Stimulated activated naive B cell treated with anti-CD40 and anti-IgM and Interleukin-4, amounts not matched to agents 10 μg/mL and 1 μg/mL and 100 μg/mL, for 72 hours (primary cell): ENCODE measurements at regions not wholly inside any gene's neighbourhood (a gene's known extent, or its start where the extent isn't known, plus 50 kb on each side); places are given as distances from the start of the nearest gene placed in this dataset.

ENCODE experiments used
- ATAC-seq, 2 donors: fragments of 150-1000 bp; cut with Tn5 transposase; replicated peaks; 2 replicates each; pipeline ENCODE4 v1.10.0; 2021; ENCODE audit warnings: moderate library complexity in 1 of 2
- DNase-seq: peaks from one replicate; pipeline ENCODE4 v3.0.0; 2021
- H3K27ac Mint-ChIP-seq: one replicate; pipeline ENCODE4 v1.8.0; 2022; ENCODE audit warnings: mild to moderate bottlenecking, mixed read lengths
- H3K27me3 Mint-ChIP-seq, 2 donors: one replicate each; pipeline ENCODE4 v1.8.0; 2022; ENCODE audit warnings: mixed read lengths in 2 of 2
- H3K36me3 Mint-ChIP-seq, 2 donors: one replicate each; pipeline ENCODE4 v1.8.0; 2022; ENCODE audit warnings: mixed read lengths in 2 of 2, mild to moderate bottlenecking in 1 of 2
- H3K4me1 Mint-ChIP-seq, 2 donors: one replicate each; pipeline ENCODE4 v1.8.0; 2022; ENCODE audit warnings: mixed read lengths in 2 of 2, mild to moderate bottlenecking in 1 of 2
- H3K4me3 Mint-ChIP-seq, 2 donors: one replicate each; pipeline ENCODE4 v1.8.0; 2022; ENCODE audit warnings: mild to moderate bottlenecking in 2 of 2, mixed read lengths in 2 of 2, moderate library complexity in 1 of 2
- H3K9me3 Mint-ChIP-seq, 2 donors: one replicate each; pipeline ENCODE4 v1.8.0; 2022; ENCODE audit warnings: mixed read lengths in 2 of 2, mild to moderate bottlenecking in 1 of 2

DNA sequence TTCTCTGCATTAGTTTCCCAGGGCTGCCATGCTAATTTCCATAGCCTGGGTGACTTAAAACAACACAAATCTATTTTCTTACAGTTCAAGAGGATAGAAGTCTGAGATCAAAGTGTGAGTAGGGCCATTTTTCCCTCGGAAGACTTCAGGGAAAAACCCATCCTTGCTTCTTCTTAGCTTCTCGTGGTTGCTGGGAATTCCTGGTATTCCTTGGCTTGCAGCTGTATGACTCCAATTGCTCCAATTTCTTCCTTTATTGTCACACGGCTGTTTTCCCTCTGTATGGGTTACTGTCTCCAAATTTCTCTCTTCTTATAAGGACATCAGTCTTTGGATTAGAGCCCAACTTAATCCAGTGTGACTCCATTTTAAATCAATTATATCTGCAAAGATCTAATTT, 128.4 kb upstream of the JAG1 start:
- no peak for DNase-seq
- no peaks in the 10 kb centered on the region for H3K4me1 Mint-ChIP-seq
- H3K27me3 Mint-ChIP-seq, result peaks cover 0 to 5% of the 10 kb centered on the region in 2 donors
- no peak for ATAC-seq
- peaks cover 0 to 3% of the 10 kb centered on the region in 2 donors for H3K9me3 Mint-ChIP-seq
- H3K4me3 Mint-ChIP-seq, result no peak overlapping the region
- no peak overlapping the region for H3K27ac Mint-ChIP-seq
- no peaks in the 10 kb centered on the region for H3K36me3 Mint-ChIP-seq

- Mint-ChIP-seq H3K9me3 (peaks cover 4 to 7% of the 10 kb centered on the region in 2 donors), H3K4me3 (no peak overlapping the region), H3K36me3 (no peaks in the 10 kb centered on the region), H3K4me1 (no peaks in the 10 kb centered on the region), H3K27me3 (peaks cover 0 to 5% of the 10 kb centered on the region in 2 donors), H3K27ac (no peak overlapping the region)
- DNase-seq (no peak), ATAC-seq (no peak)
Measured at GRCh38 chr20:10805764-10806163, 132.0 kb upstream of the JAG1 start.

- DNase-seq, result no peak
- H3K4me1 Mint-ChIP-seq, result no peaks in the 10 kb centered on the region
- no peaks in the 10 kb centered on the region for H3K36me3 Mint-ChIP-seq
- H3K4me3 Mint-ChIP-seq, result no peak overlapping the region
- peaks cover 0 to 5% of the 10 kb centered on the region in 2 donors for H3K27me3 Mint-ChIP-seq
- ATAC-seq, result no peak
- H3K27ac Mint-ChIP-seq, result no peak overlapping the region
- H3K9me3 Mint-ChIP-seq, result peaks cover 4 to 7% of the 10 kb centered on the region in 2 donors
Measured at GRCh38 chr20:10806539-10806938, 132.7 kb upstream of the JAG1 start.

- Mint-ChIP-seq H3K9me3 (peaks cover 4 to 8% of the 10 kb centered on the region in 2 donors), H3K4me1 (no peaks in the 10 kb centered on the region), H3K27me3 (peaks cover 0 to 5% of the 10 kb centered on the region in 2 donors), H3K4me3 (no peak overlapping the region), H3K36me3 (no peaks in the 10 kb centered on the region), H3K27ac (no peak overlapping the region)
- no peak for DNase-seq
- ATAC-seq, result no peak
Measured at GRCh38 chr20:10807013-10807412, 133.2 kb upstream of the JAG1 start.

- DNase-seq (no peak), ATAC-seq (no peak)
- no peaks in the 10 kb centered on the region for H3K36me3 Mint-ChIP-seq
- no peaks in the 10 kb centered on the region for H3K27me3 Mint-ChIP-seq
- H3K27ac Mint-ChIP-seq, result no peak overlapping the region
- H3K9me3 Mint-ChIP-seq, result peaks cover 3 to 13% of the 10 kb centered on the region in 2 donors
- no peaks in the 10 kb centered on the region for H3K4me1 Mint-ChIP-seq
- H3K4me3 Mint-ChIP-seq, result no peak overlapping the region
Measured at GRCh38 chr20:10812759-10813327, 139.0 kb upstream of the JAG1 start.

DNA sequence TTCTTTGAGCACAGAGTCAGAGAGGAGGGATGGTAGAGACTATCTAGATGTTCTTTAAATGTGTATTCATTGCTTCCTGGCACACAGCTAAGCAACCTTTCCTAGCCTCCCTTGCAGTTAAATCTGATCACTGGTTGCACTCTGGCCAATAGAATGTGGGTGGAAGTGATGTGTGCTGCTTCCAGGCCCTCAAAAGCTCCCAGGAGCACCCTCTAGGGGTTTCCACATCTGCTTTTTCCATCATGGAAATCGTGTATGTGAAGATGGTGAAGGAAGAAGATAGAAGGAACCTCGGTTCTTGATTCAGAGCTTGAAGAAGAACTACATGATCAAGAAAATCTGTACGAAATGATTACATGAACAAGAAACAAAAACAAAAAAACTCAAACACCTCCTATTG, 149.8 kb upstream of the JAG1 start:
- peaks cover 6 to 8% of the 10 kb centered on the region in 2 donors for H3K9me3 Mint-ChIP-seq
- H3K27ac Mint-ChIP-seq, result no peak overlapping the region
- no peaks in the 10 kb centered on the region for H3K27me3 Mint-ChIP-seq
- ATAC-seq (no peak), DNase-seq (no peak)
- H3K36me3 Mint-ChIP-seq, result no peaks in the 10 kb centered on the region
- no peak overlapping the region for H3K4me3 Mint-ChIP-seq
- no peaks in the 10 kb centered on the region for H3K4me1 Mint-ChIP-seq

DNA sequence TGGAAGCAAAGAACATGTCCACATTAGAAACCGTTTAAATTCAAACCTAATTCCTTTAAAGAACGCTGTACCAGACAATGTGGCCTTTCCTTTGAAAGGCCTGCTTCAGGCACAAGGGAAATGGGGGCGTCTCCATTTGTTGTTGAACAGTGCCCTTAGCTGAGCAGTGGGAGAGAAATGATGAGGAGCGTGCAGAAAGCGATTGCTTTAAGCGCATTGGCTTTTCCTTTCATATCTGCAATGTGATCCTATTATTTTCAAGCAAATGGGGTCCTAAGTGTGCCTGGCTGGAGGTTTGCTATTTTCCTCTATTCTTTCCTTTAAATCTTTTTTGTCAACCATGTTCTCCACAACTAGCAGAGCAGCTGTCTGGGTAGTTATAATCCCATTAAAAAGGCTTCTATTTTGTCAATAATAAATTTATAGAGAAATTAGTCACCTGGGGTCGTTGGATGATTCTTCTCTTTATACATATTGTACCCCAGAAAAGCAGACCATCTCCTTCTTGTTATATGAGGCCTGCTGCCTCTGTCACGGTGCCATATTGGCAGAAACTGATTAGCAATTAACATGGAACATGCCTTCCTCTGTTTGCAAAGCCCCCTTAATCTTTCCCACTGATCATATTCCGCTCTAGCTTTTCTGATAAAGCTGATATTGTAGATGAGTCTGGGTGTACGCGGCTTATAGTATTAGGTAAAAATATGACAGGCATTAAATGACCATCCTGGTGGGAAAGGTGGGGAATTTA, 151.1 kb upstream of the JAG1 start:
- peaks cover 0 to 1% of the 10 kb centered on the region in 2 donors for H3K9me3 Mint-ChIP-seq
- H3K27ac Mint-ChIP-seq, result no peak overlapping the region
- H3K27me3 Mint-ChIP-seq, result no peaks in the 10 kb centered on the region
- ATAC-seq (no peak), DNase-seq (no peak)
- no peaks in the 10 kb centered on the region for H3K36me3 Mint-ChIP-seq
- H3K4me3 Mint-ChIP-seq, result no peak overlapping the region
- H3K4me1 Mint-ChIP-seq, result no peaks in the 10 kb centered on the region

DNA sequence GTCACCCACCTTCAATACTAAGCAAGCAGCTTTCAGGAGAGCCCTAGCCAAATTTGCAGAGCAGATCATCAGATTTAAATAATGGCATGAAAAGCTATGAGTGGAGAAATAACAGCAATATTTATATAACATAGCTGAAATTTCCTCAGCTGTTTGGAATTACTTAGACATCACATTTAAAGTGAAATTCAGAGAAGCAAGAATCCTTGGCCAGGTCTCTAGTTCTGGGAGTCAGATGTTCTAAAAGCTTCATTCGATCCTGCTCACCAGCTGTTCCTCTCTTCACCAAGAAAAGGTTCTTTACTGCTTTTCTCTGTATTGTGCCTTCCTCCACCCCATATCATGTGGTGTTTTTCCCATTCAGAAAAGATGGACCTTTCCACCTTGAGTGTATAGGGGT, 152.3 kb upstream of the JAG1 start:
- no peaks in the 10 kb centered on the region for H3K36me3 Mint-ChIP-seq
- DNase-seq (no peak), ATAC-seq (no peak)
- H3K27ac Mint-ChIP-seq, result no peak overlapping the region
- H3K4me1 Mint-ChIP-seq, result no peaks in the 10 kb centered on the region
- no peak overlapping the region for H3K4me3 Mint-ChIP-seq
- H3K27me3 Mint-ChIP-seq, result no peaks in the 10 kb centered on the region
- H3K9me3 Mint-ChIP-seq, result peaks cover 0 to 1% of the 10 kb centered on the region in 2 donors

GRCh38 chr20:10828180-10828579, 154.4 kb upstream of the JAG1 start:
- H3K27ac Mint-ChIP-seq, result no peak overlapping the region
- H3K27me3 Mint-ChIP-seq, result no peaks in the 10 kb centered on the region
- H3K9me3 Mint-ChIP-seq, result peaks cover 0 to 1% of the 10 kb centered on the region in 2 donors
- H3K4me3 Mint-ChIP-seq, result no peak overlapping the region
- no peaks in the 10 kb centered on the region for H3K4me1 Mint-ChIP-seq
- ATAC-seq (no peak), DNase-seq (no peak)
- no peaks in the 10 kb centered on the region for H3K36me3 Mint-ChIP-seq

DNA sequence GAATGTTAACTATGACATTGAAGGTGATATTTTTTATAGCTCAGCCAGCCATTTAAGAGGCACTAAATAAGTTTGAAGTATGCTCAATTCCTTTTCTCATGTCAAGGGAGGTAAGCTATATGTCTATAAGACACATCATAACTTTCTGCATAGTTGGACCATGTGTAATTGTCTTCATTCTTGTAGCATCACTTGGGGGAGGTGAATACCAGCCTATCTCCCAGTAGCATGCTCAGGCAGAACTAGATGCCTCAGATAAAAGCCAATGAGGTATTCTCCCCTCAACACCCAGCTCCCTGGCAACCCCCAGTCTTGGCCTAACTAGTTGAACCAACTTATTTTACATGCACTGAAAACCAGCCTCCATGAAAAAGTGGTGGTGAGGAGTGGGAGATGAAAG, 158.3 kb upstream of the JAG1 start:
- DNase-seq, result no peak
- no peaks in the 10 kb centered on the region for H3K36me3 Mint-ChIP-seq
- H3K9me3 Mint-ChIP-seq, result peaks cover 2 to 4% of the 10 kb centered on the region in 2 donors
- no peak overlapping the region for H3K4me3 Mint-ChIP-seq
- H3K27me3 Mint-ChIP-seq, result no peaks in the 10 kb centered on the region
- H3K27ac Mint-ChIP-seq, result no peak overlapping the region
- ATAC-seq, result no peak
- H3K4me1 Mint-ChIP-seq, result no peaks in the 10 kb centered on the region

- Mint-ChIP-seq H3K9me3 (peaks cover 11 to 14% of the 10 kb centered on the region in 2 donors), H3K27ac (no peak overlapping the region), H3K36me3 (no peaks in the 10 kb centered on the region), H3K4me3 (no peak overlapping the region), H3K27me3 (no peaks in the 10 kb centered on the region), H3K4me1 (no peaks in the 10 kb centered on the region)
- DNase-seq (no peak), ATAC-seq (no peak)
Measured at GRCh38 chr20:10837901-10838300, 164.1 kb upstream of the JAG1 start.

DNA sequence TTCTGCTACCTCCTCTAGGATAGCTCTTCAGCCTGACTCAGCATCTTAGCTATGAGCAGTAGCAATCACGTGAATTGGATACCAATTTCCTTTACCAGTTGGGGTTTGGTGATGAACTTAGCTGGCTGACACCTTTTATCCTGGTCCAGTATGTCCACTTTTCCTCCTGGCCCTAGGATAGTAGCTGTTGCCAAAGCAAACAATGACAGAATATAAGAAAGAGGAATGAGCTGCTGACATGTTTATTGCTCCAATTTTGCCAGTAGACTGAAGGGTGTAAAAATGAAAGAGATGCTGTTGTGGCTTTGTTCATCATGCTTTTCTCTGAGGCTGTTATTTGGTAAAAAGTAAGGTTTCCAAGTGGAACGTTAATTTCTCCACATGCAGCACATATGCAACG, 168.3 kb upstream of the JAG1 start:
- Mint-ChIP-seq H3K27ac (no peak overlapping the region), H3K4me1 (no peaks in the 10 kb centered on the region), H3K27me3 (no peaks in the 10 kb centered on the region), H3K9me3 (peaks cover 10% of the 10 kb centered on the region in 2 donors), H3K36me3 (no peaks in the 10 kb centered on the region), H3K4me3 (no peak overlapping the region)
- no peak for ATAC-seq
- no peak for DNase-seq

DNA sequence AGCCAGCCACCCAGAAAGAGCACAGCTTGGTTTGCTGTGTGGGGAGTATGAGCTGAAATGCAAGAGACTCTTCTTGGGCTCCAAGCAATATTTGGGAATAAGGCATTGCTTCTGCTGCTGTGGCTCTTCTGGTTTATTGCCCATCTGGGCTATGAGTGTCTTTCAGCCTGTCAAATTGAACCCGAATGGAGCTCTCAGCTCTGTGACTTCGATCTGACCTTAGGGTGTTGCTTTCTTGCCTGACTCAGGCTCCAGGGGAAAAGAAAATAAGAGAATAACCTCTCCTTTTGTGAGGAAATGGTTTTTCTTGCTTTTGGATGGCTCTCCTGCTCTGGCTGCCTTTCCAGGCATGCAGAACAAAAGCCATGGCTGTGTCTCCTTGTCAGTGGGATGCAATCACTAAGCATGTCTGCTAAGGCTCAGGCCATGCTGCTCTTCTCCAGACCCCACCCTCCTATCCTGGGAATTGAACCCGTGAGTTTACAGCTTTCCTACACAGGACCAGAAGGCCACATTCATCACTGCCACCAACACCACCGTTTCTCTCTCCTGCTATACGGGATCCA, 169.4 kb upstream of the JAG1 start:
- no peak overlapping the region for H3K4me3 Mint-ChIP-seq
- no peaks in the 10 kb centered on the region for H3K4me1 Mint-ChIP-seq
- DNase-seq (no peak), ATAC-seq (no peak)
- no peaks in the 10 kb centered on the region for H3K27me3 Mint-ChIP-seq
- H3K36me3 Mint-ChIP-seq, result no peaks in the 10 kb centered on the region
- H3K9me3 Mint-ChIP-seq, result peaks cover 10% of the 10 kb centered on the region in 2 donors
- no peak overlapping the region for H3K27ac Mint-ChIP-seq

GRCh38 chr20:10846766-10847165, 173.0 kb upstream of the JAG1 start:
- Mint-ChIP-seq H3K9me3 (peaks cover 3 to 7% of the 10 kb centered on the region in 2 donors), H3K4me3 (no peak overlapping the region)
- no peak for ATAC-seq

GRCh38 chr20:10848810-10849370, 175.1 kb upstream of the JAG1 start:
- no peak overlapping the region for H3K27ac Mint-ChIP-seq
- H3K4me3 Mint-ChIP-seq, result no peak overlapping the region
- H3K9me3 Mint-ChIP-seq, result peaks cover 0 to 9% of the 10 kb centered on the region in 2 donors
- no peaks in the 10 kb centered on the region for H3K36me3 Mint-ChIP-seq
- DNase-seq (no peak), ATAC-seq (no peak)
- no peaks in the 10 kb centered on the region for H3K4me1 Mint-ChIP-seq
- H3K27me3 Mint-ChIP-seq, result no peaks in the 10 kb centered on the region

More at GRCh38 chr20:10846766-10847165, 173.0 kb upstream of the JAG1 start:
- no peak overlapping the region for H3K27ac Mint-ChIP-seq
- no peak for DNase-seq
- H3K36me3 Mint-ChIP-seq, result no peaks in the 10 kb centered on the region
- no peaks in the 10 kb centered on the region for H3K27me3 Mint-ChIP-seq
- H3K4me1 Mint-ChIP-seq, result no peaks in the 10 kb centered on the region
